HT-29 (cell line): ENCODE measurements at regions not wholly inside any gene's neighbourhood (a gene's known extent, or its start where the extent isn't known, plus 50 kb on each side); places are given as distances from the start of the nearest gene placed in this dataset.
A peak's percentile ranks its signal among the peaks of the same experiment; 100 is the strongest.
"Not testable (repeated sequence)": the region's sequence is repeated elsewhere in the genome, so short reads cannot be mapped to it uniquely, and the experiment has no call there.

Experiments
- DNase-seq: peaks from one replicate; pipeline ENCODE4 v3.0.0-alpha.2; 2015; ENCODE audit warnings: low spot score

GRCh38 chr11:71638801-71639519, 56.3 kb upstream of the KRTAP5-11 start:
- peak; percentile 57 for DNase-seq

DNA sequence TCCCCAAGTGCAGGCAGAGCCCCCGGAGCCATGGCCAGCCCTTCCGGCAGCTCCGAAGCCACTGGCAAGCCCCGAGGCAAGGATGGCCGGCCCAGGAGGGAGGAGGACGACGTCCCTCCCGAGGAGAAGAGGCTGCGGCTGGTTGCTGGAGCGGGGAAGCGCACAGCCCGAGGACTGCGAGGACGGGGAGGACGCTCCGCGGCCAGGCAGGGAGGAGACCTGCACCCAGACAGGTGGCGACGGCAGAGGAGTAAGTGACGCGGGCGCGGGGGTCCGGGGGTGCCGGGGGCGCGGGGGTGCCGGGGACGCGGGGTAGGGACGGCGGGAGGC, 56.8 kb upstream of the KRTAP5-11 start:
- DNase-seq = peak; percentile 4

- not testable (repeated sequence) for DNase-seq
Observed at GRCh38 chr11:71639916-71640315, 57.2 kb upstream of the KRTAP5-11 start.

DNA sequence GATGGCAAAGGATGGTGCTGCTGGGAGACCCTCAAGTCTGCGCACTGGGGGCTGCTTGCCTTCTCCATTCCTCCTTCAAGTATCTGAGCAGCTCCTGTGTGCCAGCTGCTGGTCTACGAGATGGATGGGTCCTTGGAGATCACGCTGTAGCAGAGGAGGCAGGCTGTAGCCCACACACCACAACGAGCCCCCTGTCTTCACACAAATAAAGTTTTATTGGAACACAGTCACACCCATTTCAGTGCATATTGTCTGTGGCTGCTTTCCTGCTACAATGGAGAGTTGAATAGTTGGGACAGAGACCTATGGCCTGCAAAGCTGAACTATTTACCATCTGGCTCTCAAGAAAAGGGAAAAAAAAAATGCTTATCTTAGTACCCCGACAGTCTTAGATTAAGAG, 64.4 kb upstream of the KRTAP5-11 start:
- DNase-seq = not testable (repeated sequence)

- not testable (repeated sequence) for DNase-seq
Observed at GRCh38 chr11:71652998-71653397, 70.3 kb upstream of the KRTAP5-11 start.

GRCh38 chr11:71654423-71654822, 71.7 kb upstream of the KRTAP5-11 start:
- DNase-seq = not testable (repeated sequence)

DNA sequence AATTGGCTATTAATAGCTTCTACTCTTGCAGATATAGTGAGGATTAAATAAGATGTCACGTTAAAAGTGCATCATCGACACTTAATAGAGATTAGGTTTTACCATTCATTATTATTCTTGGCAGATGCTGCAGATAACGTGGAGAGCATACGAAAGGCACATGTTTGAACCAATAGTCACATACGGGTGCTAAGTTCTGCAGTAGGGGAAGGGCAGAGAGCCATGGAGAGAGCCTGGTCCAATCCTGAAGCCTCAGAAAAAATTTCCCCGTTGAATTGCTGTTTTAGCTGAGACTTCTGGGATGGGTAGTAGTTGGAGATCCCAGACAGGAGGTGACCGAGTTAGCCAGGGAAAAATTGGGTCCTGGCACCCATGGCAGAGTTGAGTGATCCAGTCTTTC, 72.4 kb upstream of the KRTAP5-11 start:
- DNase-seq = not testable (repeated sequence)

GRCh38 chr11:71656513-71656912, 73.8 kb upstream of the KRTAP5-11 start:
- not testable (repeated sequence) for DNase-seq

- DNase-seq = not testable (repeated sequence)
Observed at GRCh38 chr11:71664941-71665340, 82.3 kb upstream of the KRTAP5-11 start.

DNA sequence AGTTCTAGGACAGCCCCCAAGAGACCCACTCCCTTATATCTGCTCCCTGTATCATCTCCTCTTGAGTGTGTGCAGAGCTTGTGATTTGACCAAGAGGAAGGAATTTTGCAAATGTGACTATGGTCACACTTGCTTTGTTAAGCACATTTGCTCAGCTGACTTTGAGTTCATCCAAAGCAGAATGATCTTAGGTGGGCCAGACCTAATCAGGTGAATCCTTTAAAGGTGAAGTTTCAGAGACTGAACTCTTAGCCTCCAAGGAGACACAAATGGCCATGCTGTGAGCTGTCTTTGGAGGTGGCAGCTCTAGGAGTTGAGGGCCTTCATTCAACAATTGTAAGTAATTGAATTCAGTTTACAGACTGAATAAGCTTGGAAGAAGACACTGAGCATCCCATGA, 115.4 kb upstream of the KRTAP5-11 start:
- not testable (repeated sequence) for DNase-seq

- peak; percentile 29 for DNase-seq
Observed at GRCh38 chr11:71698961-71699360, 116.3 kb upstream of the KRTAP5-11 start.

GRCh38 chr11:71701435-71702291, 119.0 kb upstream of the KRTAP5-11 start:
- not testable (repeated sequence) for DNase-seq

- not testable (repeated sequence) for DNase-seq
Observed at GRCh38 chr11:71705086-71705737, 122.5 kb upstream of the KRTAP5-11 start.

DNA sequence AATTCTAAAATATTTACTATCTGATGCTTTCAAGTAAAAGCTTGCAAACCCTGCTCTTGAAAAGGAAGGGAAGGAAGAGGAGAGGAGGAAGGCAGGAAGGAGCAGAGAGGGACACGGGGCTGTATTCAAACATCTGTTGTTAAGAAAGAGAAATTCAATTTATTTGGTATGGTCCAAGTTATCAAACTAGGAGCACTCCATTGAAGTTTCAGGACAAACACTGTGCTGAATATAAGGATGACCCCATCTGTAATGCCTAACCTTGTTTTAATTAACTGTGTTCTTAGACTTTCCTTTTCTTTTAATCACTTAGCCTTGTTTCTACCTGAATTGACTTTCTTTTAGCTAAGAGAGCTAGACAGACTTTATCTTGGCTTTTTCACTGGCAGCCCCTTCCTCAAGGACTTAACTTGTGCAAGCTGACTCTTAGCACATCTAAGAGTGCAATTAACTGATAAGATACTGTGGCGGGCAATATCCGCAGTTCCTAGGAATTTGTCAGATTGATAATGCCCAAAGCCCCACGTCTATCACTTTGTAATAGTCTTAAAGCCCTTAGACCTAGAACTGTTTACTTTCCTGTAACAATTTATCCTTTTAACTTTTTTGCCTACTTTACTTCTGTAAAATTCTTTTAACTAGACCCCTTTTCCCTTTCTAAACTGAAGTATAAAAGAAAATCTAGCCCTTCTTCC, 123.2 kb upstream of the KRTAP5-11 start:
- not testable (repeated sequence) for DNase-seq

DNA sequence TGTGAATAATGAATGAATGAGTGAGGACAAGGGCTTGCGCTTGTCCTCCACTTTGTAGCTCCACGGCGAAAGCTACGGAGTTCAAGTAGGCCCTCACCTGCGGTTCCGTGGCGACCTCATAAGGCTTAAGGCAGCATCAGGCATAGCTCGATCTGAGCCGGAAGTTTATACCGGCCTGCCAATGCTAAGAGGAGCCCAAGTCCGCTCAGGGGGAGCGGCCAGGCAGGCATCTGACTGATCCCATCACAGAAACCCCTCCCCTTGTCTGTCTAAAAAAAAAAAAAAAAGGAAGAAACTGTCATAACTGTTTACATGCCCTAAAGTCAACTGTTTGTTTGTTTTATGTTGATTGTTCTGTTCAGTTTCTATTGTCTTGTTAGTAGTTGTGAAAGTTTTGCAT, 124.4 kb upstream of the KRTAP5-11 start:
- DNase-seq = not testable (repeated sequence)

GRCh38 chr11:71709541-71709940, 123.5 kb upstream of the DEFB108B start:
- not testable (repeated sequence) for DNase-seq

GRCh38 chr11:71710171-71710671, 122.8 kb upstream of the DEFB108B start:
- peak; percentile 21 for DNase-seq

DNA sequence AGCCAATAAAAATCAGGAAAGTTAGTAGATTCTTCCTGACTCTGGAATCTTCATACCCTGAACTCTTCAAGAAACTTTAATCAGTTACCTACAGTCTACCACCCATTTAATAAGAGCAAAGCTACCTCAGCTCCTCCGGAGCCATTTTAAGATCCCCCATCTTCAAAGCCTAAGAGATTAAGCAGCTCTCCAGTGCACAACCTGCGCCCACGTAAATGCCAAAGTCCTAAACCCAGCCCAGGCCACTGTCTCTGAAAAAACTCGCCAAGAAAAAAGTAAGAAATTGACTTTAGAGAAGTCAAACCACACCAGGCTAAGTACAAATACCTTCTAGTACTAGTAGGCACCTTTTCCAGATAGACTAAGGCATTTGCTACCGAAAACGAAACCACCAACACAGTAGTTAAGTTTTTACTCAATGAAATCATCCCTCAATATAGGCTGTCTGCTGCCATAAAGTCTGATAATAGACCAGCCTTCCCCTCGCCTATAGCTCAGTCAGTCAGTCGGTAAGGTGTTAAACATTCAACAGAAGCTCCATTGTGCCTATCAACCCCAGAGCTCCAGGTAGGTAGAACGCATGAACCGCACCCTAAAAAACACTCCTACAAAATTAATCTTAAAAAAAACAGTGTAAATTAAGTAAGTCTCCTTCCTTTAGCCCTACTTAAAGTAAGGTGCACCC, 122.2 kb upstream of the DEFB108B start:
- DNase-seq = peak; percentile 1

DNA sequence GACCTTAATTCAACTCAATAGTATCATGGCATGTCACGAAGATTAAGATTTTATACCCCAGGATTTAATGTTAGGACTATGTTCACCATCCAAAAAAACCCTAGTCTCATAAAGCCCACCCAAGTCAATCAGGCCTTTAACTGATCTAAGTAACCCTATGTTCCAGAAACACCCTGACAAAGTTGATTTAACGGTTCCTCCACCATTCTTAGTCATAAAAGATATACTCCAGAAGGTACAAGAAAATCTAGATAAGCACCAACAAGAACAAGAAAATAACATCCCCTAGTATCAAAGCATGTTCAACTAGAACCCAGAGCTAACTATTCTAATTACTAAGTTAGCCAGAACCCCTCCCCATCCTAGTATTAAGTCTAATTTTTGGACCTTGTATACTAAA, 120.7 kb upstream of the DEFB108B start:
- DNase-seq = not testable (repeated sequence)

- not testable (repeated sequence) for DNase-seq
Observed at GRCh38 chr11:71712846-71713245, 120.2 kb upstream of the DEFB108B start.

- not testable (repeated sequence) for DNase-seq
Observed at GRCh38 chr11:71714510-71714909, 118.5 kb upstream of the DEFB108B start.
